GM21515 (cell line): ENCODE measurements at regions not wholly inside any gene's neighbourhood (a gene's known extent, or its start where the extent isn't known, plus 50 kb on each side); places are given as distances from the start of the nearest gene placed in this dataset.

ENCODE experiments used
- ATAC-seq: cut with Tn5 transposase; IDR thresholded peaks from one replicate; pipeline ENCODE4 v1.9.1; 2021; ENCODE audit not compliant: unreplicated experiment

GRCh38 chr19:31761281-31761913 is 412.2 kb upstream of the TSHZ3 start:
- no peak for ATAC-seq

- ATAC-seq = no peak
Observed at GRCh38 chr19:31770223-31770622, 421.0 kb upstream of the TSHZ3 start.

GRCh38 chr19:31772915-31773314 is 423.7 kb upstream of the TSHZ3 start:
- ATAC-seq = no peak

GRCh38 chr19:31781542-31781941 is 432.3 kb upstream of the TSHZ3 start:
- ATAC-seq = no peak

- ATAC-seq = no peak
Observed at GRCh38 chr19:31783592-31783991, 434.4 kb upstream of the TSHZ3 start.

- ATAC-seq = no peak
Observed at GRCh38 chr19:31784671-31785101, 435.4 kb upstream of the TSHZ3 start.

- ATAC-seq = no peak
Observed at GRCh38 chr19:31801611-31802010, 452.4 kb upstream of the TSHZ3 start.

GRCh38 chr19:31803835-31804446 is 454.7 kb upstream of the TSHZ3 start:
- ATAC-seq = no peak

GRCh38 chr19:31804668-31805067 is 455.4 kb upstream of the TSHZ3 start:
- no peak for ATAC-seq

- no peak for ATAC-seq
Observed at GRCh38 chr19:31810536-31811109, 461.4 kb upstream of the TSHZ3 start.

- ATAC-seq = no peak
Observed at GRCh38 chr19:31817971-31818797, 468.9 kb upstream of the TSHZ3 start.

GRCh38 chr19:31818798-31819105 is 469.5 kb upstream of the TSHZ3 start:
- no peak for ATAC-seq

- ATAC-seq = no peak
Observed at GRCh38 chr19:31819837-31820236, 470.6 kb upstream of the TSHZ3 start.

- ATAC-seq = no peak
Observed at GRCh38 chr19:31821346-31821745, 472.1 kb upstream of the TSHZ3 start.

GRCh38 chr19:31825134-31826094 is 476.2 kb upstream of the TSHZ3 start:
- no peak for ATAC-seq

- no peak for ATAC-seq
Observed at GRCh38 chr19:31826325-31826724, 477.1 kb upstream of the TSHZ3 start.

GRCh38 chr19:31831421-31832175 is 482.4 kb upstream of the TSHZ3 start:
- no peak for ATAC-seq

GRCh38 chr19:31832176-31832548 is 482.9 kb upstream of the TSHZ3 start:
- ATAC-seq = no peak

GRCh38 chr19:31834070-31834469 is 484.8 kb upstream of the TSHZ3 start:
- no peak for ATAC-seq

GRCh38 chr19:31838163-31838815 is 489.1 kb upstream of the TSHZ3 start:
- no peak for ATAC-seq
